ENCODE measurements at regions not wholly inside any gene's neighbourhood (a gene's known extent, or its start where the extent isn't known, plus 50 kb on each side); places are given as distances from the start of the nearest gene placed in this dataset.

- BruUV-seq (replicated peaks), result no TSS peak
- no peak overlapping the region for H3K27ac ChIP-seq (ENCODE audit: low read depth, low read length, poor library complexity, severe bottlenecking)
- DNase-seq (ENCODE audit: low spot score), result no peak
- ChIA-PET CTCF (interaction anchor here (0.6 kb wide), 1 partner anchor 246 kb away, joined by 3 read pairs; no protein-coding TSS in a partner anchor), POLR2A (ENCODE audit: low non-redundant PET) (no interaction called here)
- no peaks in the 10 kb centered on the region for H3K27me3 ChIP-seq (replicated peaks; ENCODE audit: insufficient read depth, low read depth, low read length, poor library complexity)
- no peak for TF ChIP-seq CTCF (conservative IDR thresholded peaks at IDR 0.05; ENCODE audit: low read depth, low read length)
- no peak for TF ChIP-seq EZH2 (IDR thresholded peaks at IDR 0.05; ENCODE audit: borderline replicate concordance, low read depth, low read length, poor library complexity, severe bottlenecking)
- H3K36me3 ChIP-seq (ENCODE audit: insufficient read depth, low read length, poor library complexity, severe bottlenecking), result no peaks in the 10 kb centered on the region
- no peaks in the 10 kb centered on the region for H3K4me1 ChIP-seq (ENCODE audit: insufficient read depth, low read length, poor library complexity, severe bottlenecking)
- intact Hi-C loops (cut with micrococcal nuclease; ENCODE audit: unreplicated experiment), result no loop called here
- H3K9me3 ChIP-seq (ENCODE audit: low read depth, low read length, poor library complexity, severe bottlenecking), result no peaks in the 10 kb centered on the region
- no peak overlapping the region for H3K4me3 ChIP-seq (ENCODE audit: low read depth, low read length, poor library complexity, severe bottlenecking)
These were observed 697.9 kb downstream of the MCTP2 start for GRCh38 chr15:94929282-94929681.

- no TSS peak for BruUV-seq (replicated peaks)
- DNase-seq (ENCODE audit: low spot score), result no peak
- CTCF ChIA-PET, result no interaction called here
- Histone ChIP-seq H3K4me1 (ENCODE audit: insufficient read depth, low read length, poor library complexity, severe bottlenecking) (no peaks in the 10 kb centered on the region), H3K27me3 (replicated peaks; ENCODE audit: insufficient read depth, low read depth, low read length, poor library complexity) (no peaks in the 10 kb centered on the region), H3K9me3 (ENCODE audit: low read depth, low read length, poor library complexity, severe bottlenecking) (no peaks in the 10 kb centered on the region), H3K36me3 (ENCODE audit: insufficient read depth, low read length, poor library complexity, severe bottlenecking) (no peaks in the 10 kb centered on the region), H3K4me3 (ENCODE audit: low read depth, low read length, poor library complexity, severe bottlenecking) (no peak overlapping the region), H3K27ac (ENCODE audit: low read depth, low read length, poor library complexity, severe bottlenecking) (no peak overlapping the region)
- POLR2A ChIA-PET (ENCODE audit: low non-redundant PET), result no interaction called here
- intact Hi-C loops (cut with micrococcal nuclease; ENCODE audit: unreplicated experiment), result no loop called here
- TF ChIP-seq EZH2 (IDR thresholded peaks at IDR 0.05; ENCODE audit: borderline replicate concordance, low read depth, low read length, poor library complexity, severe bottlenecking), result no peak
- no peak for TF ChIP-seq CTCF (conservative IDR thresholded peaks at IDR 0.05; ENCODE audit: low read depth, low read length)
These were observed 699.1 kb downstream of the MCTP2 start for GRCh38 chr15:94930441-94930840.

GRCh38 chr15:94930960-94931359 lies 699.6 kb downstream of the MCTP2 start:
- POLR2A ChIA-PET (ENCODE audit: low non-redundant PET), result no interaction called here
- H3K4me1 ChIP-seq (ENCODE audit: insufficient read depth, low read length, poor library complexity, severe bottlenecking), result no peaks in the 10 kb centered on the region
- DNase-seq (ENCODE audit: low spot score), result no peak
- no peak overlapping the region for H3K4me3 ChIP-seq (ENCODE audit: low read depth, low read length, poor library complexity, severe bottlenecking)
- TF ChIP-seq EZH2 (IDR thresholded peaks at IDR 0.05; ENCODE audit: borderline replicate concordance, low read depth, low read length, poor library complexity, severe bottlenecking) (no peak), CTCF (conservative IDR thresholded peaks at IDR 0.05; ENCODE audit: low read depth, low read length) (no peak)
- no peak overlapping the region for H3K27ac ChIP-seq (ENCODE audit: low read depth, low read length, poor library complexity, severe bottlenecking)
- CTCF ChIA-PET, result no interaction called here
- H3K27me3 ChIP-seq (replicated peaks; ENCODE audit: insufficient read depth, low read depth, low read length, poor library complexity), result no peaks in the 10 kb centered on the region
- H3K9me3 ChIP-seq (ENCODE audit: low read depth, low read length, poor library complexity, severe bottlenecking), result no peaks in the 10 kb centered on the region
- no TSS peak for BruUV-seq (replicated peaks)
- no peaks in the 10 kb centered on the region for H3K36me3 ChIP-seq (ENCODE audit: insufficient read depth, low read length, poor library complexity, severe bottlenecking)
- intact Hi-C loops (cut with micrococcal nuclease; ENCODE audit: unreplicated experiment), result no loop called here
